Thymus (tissue), 11 donors: ENCODE measurements at regions not wholly inside any gene's neighbourhood (a gene's known extent, or its start where the extent isn't known, plus 50 kb on each side); places are given as distances from the start of the nearest gene placed in this dataset.

Experiments used
- DNase-seq, 9 donors: peaks; one replicate each; pipeline ENCODE4 v3.0.0-alpha.2; 2013; ENCODE audit warnings: low spot score in 9 of 9, low read depth in 6 of 9, missing footprints in 1 of 9
- H3K27ac ChIP-seq, 2 donors: one replicate each; pipeline ENCODE4 v1.5.1; 2013; ENCODE audit warnings: control low read depth in 1 of 2, low read depth in 1 of 2, low read length in 1 of 2, mild to moderate bottlenecking in 1 of 2, moderate library complexity in 1 of 2
- H3K27me3 ChIP-seq, 2 donors: one replicate each; pipeline ENCODE4 v1.5.1; 2013; ENCODE audit warnings: low read length in 1 of 2; ENCODE audit not compliant: control insufficient read depth in 2 of 2, insufficient read depth in 1 of 2
- H3K36me3 ChIP-seq, 2 donors: one replicate each; pipeline ENCODE4 v1.5.1; 2013; ENCODE audit warnings: low read length in 1 of 2, mild to moderate bottlenecking in 1 of 2, moderate library complexity in 1 of 2; ENCODE audit not compliant: control insufficient read depth in 2 of 2, insufficient read depth in 2 of 2
- H3K4me1 ChIP-seq, 2 donors: one replicate each; pipeline ENCODE4 v1.5.1; 2013; ENCODE audit warnings: low read length in 2 of 2; ENCODE audit not compliant: control insufficient read depth in 2 of 2, insufficient read depth in 2 of 2
- H3K4me3 ChIP-seq, 2 donors: one replicate each; pipeline ENCODE4 v1.5.1; 2013; ENCODE audit warnings: low read length in 2 of 2, control low read depth in 1 of 2, mild to moderate bottlenecking in 1 of 2
- H3K9me3 ChIP-seq, 2 donors: one replicate each; pipeline ENCODE4 v1.5.1; 2013; ENCODE audit warnings: low read length in 1 of 2, mild to moderate bottlenecking in 1 of 2; ENCODE audit not compliant: control insufficient read depth in 2 of 2, insufficient read depth in 1 of 2
- WGBS: extraction: QIAGEN DNeasy Blood & Tissue Kit; methylation state at CpG from one replicate; pipeline ENCODE4 v1.1.7; 2013; 5-methylcytosine and 5-hydroxymethylcytosine counted together
- donor health status: healthy.

DNA sequence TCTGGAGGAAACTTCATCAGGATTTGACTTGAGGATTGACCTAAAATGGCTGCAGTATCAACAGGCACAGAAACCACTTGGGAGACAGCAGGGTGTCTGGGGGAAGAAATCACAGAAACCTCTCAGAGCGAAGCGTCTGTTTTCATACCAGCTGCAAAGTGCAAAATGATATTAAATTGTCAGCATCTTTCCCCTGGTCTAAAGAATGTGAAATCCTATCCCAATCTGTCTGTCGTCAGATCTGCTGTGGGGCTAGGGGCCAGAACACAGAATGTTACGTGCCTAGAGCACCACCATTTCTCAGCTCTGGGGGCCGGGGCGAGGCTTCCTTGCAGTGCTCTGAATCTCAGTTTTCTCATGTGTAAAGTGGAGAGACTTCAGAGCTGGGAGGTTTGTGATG, 54.1 kb upstream of the MYCN start:
- 82% methylated on average over 6 of the region's 6 CpGs for WGBS
- peaks cover 0 to 15% of the 10 kb centered on the region in 2 donors for H3K4me1 ChIP-seq

DNA sequence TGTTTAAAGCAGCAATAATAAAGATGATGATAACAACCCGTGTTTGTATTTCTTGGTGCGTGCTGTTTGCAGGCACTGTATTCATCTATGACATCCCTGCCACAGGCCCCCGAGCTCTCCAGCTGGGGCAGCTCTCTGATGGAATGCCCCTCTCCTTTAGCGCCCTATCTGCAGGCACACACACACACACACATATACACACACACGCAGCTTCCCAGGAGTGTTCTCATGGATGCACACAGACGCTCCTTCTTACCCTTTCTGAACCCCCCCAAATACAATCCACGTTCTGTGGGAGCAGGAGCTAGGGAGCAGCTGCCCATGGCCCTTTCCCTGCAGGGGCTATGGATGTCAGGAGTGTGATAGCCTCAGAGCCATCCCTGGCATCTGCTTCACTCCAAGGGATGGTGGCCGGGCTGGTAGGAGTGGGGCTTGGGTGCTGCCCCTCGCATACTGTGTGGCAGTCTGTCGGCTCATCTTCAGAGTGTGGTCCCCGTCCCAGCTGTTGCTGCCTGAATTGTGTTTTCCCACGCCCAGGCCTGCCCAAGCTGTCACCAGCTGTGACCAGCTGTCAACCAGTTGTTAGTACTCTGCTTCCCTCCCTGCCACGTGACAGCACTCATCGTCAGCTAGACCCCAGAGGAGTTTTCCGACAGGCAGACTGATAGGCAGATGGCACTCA, 50.8 kb upstream of the MYCN start:
- H3K27me3 ChIP-seq, result no peaks in the 10 kb centered on the region
- no peak overlapping the region for H3K4me3 ChIP-seq
- no peak for DNase-seq
- H3K9me3 ChIP-seq, result no peaks in the 10 kb centered on the region
- WGBS, result 85% methylated on average over 15 of the region's 15 CpGs
- H3K4me1 ChIP-seq, result peaks cover 0 to 22% of the 10 kb centered on the region in 2 donors
- H3K36me3 ChIP-seq, result no peaks in the 10 kb centered on the region
- peak overlapping the region in 1 of 2 donors; percentile 88 for H3K27ac ChIP-seq

More for the DNA sequence above, 54.1 kb upstream of the MYCN start:
- Histone ChIP-seq H3K4me3 (no peak overlapping the region), H3K27ac (peak overlapping the region in 1 of 2 donors; percentile 64), H3K27me3 (no peaks in the 10 kb centered on the region), H3K36me3 (no peaks in the 10 kb centered on the region), H3K9me3 (no peaks in the 10 kb centered on the region)
- DNase-seq, result peak in 1 of 9 donors; percentile 14

DNA sequence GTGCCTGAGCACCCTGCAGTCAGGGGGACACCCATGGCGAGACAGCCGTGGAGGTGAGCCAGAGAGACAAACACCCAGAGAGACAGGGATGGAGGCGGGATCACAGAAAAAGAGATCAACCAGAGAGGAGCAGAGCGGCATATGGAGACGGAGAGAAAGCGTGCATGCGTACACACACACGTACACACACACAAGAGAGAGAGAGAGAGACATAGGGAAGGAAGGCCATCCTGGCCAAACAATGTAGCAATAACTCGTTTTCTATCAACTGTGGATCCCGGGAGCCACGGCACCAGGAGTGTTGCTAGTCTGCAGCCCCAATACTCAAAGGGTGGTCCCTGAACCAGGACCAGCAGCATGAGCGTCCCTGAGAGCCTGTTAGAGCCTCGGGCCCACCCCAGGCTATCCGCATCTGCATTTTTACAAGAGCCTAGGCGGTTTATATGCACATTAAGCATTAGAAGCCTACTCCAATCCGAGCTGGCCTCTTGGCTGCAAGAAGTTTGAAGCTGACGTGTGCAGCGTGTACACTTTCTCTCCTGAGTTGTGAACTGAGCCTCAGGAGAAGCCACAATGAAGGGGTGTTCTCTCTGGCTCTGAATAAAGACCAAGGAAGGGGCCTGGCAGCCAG, 50.1 kb upstream of the MYCN start:
- H3K27ac ChIP-seq, result peak overlapping the region; percentile 15 to 88
- H3K9me3 ChIP-seq, result no peaks in the 10 kb centered on the region
- H3K27me3 ChIP-seq, result no peaks in the 10 kb centered on the region
- H3K4me3 ChIP-seq, result no peak overlapping the region
- no peaks in the 10 kb centered on the region for H3K36me3 ChIP-seq
- 93% methylated on average over 18 of the region's 18 CpGs for WGBS
- no peak for DNase-seq
- peaks cover 0 to 22% of the 10 kb centered on the region in 2 donors for H3K4me1 ChIP-seq
